ENCODE measurements at regions not wholly inside any gene's neighbourhood (a gene's known extent, or its start where the extent isn't known, plus 50 kb on each side); places are given as distances from the start of the nearest gene placed in this dataset.

DNA sequence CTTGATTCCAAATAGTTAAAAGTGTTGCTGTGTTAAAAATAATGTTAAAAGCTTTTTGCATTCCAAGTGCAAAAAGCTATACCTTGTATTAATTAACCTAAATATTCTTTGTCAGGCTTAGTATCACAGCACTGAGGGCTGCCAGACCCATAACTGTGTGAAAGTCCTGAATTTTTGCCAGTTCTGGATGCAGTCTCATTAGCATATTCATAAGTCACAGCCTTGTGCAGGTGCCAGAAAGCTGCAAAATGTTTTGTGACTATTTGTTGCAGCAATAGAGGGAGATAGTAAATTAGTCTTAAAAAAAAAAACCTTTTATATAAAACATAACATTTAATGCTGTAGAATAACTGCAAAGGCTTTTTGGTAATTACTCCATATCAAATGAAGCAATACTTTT lies 56.6 kb downstream of the SLITRK1 start:
- TF ChIP-seq POLR2A (IDR thresholded peaks at IDR 0.05) (no peak), EP300 (IDR thresholded peaks at IDR 0.05) (no peak), POLR2AphosphoS5 (IDR thresholded peaks at IDR 0.05) (no peak)
- TF ChIP-seq, protein P1, sequence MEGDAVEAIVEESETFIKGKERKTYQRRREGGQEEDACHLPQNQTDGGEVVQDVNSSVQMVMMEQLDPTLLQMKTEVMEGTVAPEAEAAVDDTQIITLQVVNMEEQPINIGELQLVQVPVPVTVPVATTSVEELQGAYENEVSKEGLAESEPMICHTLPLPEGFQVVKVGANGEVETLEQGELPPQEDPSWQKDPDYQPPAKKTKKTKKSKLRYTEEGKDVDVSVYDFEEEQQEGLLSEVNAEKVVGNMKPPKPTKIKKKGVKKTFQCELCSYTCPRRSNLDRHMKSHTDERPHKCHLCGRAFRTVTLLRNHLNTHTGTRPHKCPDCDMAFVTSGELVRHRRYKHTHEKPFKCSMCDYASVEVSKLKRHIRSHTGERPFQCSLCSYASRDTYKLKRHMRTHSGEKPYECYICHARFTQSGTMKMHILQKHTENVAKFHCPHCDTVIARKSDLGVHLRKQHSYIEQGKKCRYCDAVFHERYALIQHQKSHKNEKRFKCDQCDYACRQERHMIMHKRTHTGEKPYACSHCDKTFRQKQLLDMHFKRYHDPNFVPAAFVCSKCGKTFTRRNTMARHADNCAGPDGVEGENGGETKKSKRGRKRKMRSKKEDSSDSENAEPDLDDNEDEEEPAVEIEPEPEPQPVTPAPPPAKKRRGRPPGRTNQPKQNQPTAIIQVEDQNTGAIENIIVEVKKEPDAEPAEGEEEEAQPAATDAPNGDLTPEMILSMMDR (IDR thresholded peaks at IDR 0.05), result no peak
- H3K27me3 ChIP-seq, result no peaks in the 10 kb centered on the region
- no peak overlapping the region for H3K27ac ChIP-seq
- H3K9me3 ChIP-seq, result no peaks in the 10 kb centered on the region
- no peak for ATAC-seq
- H3K4me1 ChIP-seq, result peaks cover 0 to 6% (median 0%) of the 10 kb centered on the region in 3 donors
- H3K36me3 ChIP-seq, result no peaks in the 10 kb centered on the region
- H3K4me3 ChIP-seq, result no peak overlapping the region

DNA sequence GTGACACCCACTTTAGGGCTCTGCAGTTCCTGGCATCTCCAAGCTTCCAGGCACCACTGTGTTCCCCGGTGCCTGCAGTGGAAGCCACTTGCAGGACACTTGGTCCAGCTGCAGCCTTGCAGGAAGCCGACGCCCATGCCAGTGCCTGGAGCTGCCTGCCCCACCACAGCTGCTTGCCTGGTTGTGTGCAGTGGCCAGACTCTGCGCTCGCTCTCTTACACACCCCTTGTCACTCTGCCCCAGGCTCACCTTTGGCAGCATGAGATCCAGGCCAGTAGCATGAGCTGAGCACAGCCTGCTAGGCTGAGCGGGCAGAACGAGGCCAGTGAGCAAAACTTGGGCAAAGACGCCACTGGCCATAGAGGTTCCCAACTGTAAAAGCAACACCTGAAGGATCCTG lies 57.7 kb downstream of the SLITRK1 start:
- Histone ChIP-seq H3K9me3 (no peaks in the 10 kb centered on the region), H3K27ac (no peak overlapping the region), H3K36me3 (no peaks in the 10 kb centered on the region), H3K4me1 (peaks cover 0 to 6% (median 0%) of the 10 kb centered on the region in 3 donors), H3K4me3 (no peak overlapping the region), H3K27me3 (no peaks in the 10 kb centered on the region)
- no peak for ATAC-seq
- TF ChIP-seq EP300 (IDR thresholded peaks at IDR 0.05), result no peak
- TF ChIP-seq POLR2A (IDR thresholded peaks at IDR 0.05), result no peak
- TF ChIP-seq POLR2AphosphoS5 (IDR thresholded peaks at IDR 0.05), result no peak
- WGBS, 2 donors (ENCODE audit: low coverage in 1 of 2), result 92 to 100% methylated on average over 3 to 4 of the region's 8 CpGs

DNA sequence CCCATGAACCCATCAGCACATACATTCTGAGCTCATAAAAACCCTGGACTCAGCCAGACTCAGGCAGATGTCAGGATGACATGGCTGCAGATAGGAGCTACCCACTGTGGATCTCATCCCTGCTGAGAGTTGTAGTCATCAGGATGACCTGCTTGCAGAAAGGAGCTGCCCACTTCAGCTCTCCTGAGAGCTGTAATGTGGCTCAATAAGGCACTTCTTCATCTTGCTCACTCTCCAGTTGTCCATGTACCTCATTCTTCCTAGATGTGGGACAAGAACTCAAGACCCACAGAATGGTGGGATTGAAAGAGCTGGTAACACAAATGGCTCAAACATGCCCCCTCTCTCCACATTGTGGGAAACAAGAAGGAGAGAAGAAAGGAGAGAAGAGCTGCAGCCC lies 58.2 kb downstream of the SLITRK1 start:
- no peaks in the 10 kb centered on the region for H3K36me3 ChIP-seq
- H3K27me3 ChIP-seq, result no peaks in the 10 kb centered on the region
- ATAC-seq, result no peak
- TF ChIP-seq, protein P1 (IDR thresholded peaks at IDR 0.05), result no peak
- TF ChIP-seq EP300 (IDR thresholded peaks at IDR 0.05) (no peak), POLR2AphosphoS5 (IDR thresholded peaks at IDR 0.05) (no peak), POLR2A (IDR thresholded peaks at IDR 0.05) (no peak)
- H3K9me3 ChIP-seq, result no peaks in the 10 kb centered on the region
- no peak overlapping the region for H3K27ac ChIP-seq
- H3K4me1 ChIP-seq, result peaks cover 0 to 6% (median 0%) of the 10 kb centered on the region in 3 donors
- no peak overlapping the region for H3K4me3 ChIP-seq

DNA sequence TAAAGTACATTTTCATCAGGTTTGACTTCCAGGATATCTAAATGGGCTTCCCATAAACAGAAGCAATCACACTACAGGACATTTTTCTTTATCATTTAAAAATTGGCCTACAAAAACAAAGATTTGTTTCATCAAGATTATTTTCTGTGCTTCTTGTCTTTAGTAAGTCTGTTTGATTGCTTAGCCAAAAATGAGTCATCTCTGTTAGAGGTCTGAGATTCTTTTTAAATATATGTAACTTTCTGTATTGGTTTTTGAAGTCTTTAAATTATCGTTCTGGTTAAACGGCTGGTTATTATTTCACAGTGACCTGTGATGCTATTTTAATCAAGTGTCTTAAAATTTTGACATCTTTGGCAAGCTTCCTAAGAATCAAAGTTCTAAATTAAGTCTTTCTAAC lies 62.7 kb downstream of the SLITRK1 start:
- TF ChIP-seq, protein P1 (IDR thresholded peaks at IDR 0.05), result no peak
- no peak for TF ChIP-seq EP300 (IDR thresholded peaks at IDR 0.05)
- no peak for TF ChIP-seq POLR2A (IDR thresholded peaks at IDR 0.05)
- no peak for TF ChIP-seq POLR2AphosphoS5 (IDR thresholded peaks at IDR 0.05)
- Histone ChIP-seq H3K9me3 (no peaks in the 10 kb centered on the region), H3K27me3 (no peaks in the 10 kb centered on the region), H3K36me3 (no peaks in the 10 kb centered on the region), H3K4me3 (no peak overlapping the region), H3K27ac (no peak overlapping the region), H3K4me1 (no peaks in the 10 kb centered on the region)
- WGBS, 2 donors (ENCODE audit: low coverage in 1 of 2), result 25 to 53% methylated on average over 2 of the region's 2 CpGs
- no peak for ATAC-seq

DNA sequence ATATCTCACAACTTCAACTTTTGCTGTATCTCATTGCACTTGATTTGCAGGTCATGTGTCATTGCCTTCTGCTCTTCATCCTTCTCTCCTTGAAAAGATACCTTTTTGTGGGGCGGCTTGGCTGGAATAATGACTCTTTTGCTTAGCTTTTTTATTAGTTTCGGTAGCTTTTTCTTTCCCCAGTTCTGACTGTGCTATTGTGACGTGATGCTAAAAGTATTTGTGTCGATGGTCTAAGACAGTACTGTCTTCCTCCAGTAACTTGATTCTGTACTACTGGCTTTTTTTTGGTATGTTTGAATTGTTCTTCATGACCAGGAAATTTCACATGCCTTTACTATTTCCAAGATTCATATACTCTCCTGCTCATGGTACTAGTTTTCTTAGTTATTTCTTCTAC lies 63.1 kb downstream of the SLITRK1 start:
- no peak overlapping the region for H3K27ac ChIP-seq
- TF ChIP-seq EP300 (IDR thresholded peaks at IDR 0.05) (no peak), POLR2A (IDR thresholded peaks at IDR 0.05) (no peak)
- WGBS, 2 donors (ENCODE audit: low coverage in 1 of 2), result 86% methylated on average over 4 of the region's 4 CpGs; no CpG with 5 or more reads in 1 of the 2 donors
- no peaks in the 10 kb centered on the region for H3K9me3 ChIP-seq
- no peaks in the 10 kb centered on the region for H3K27me3 ChIP-seq
- H3K4me1 ChIP-seq, result no peaks in the 10 kb centered on the region
- no peak for ATAC-seq
- H3K36me3 ChIP-seq, result no peaks in the 10 kb centered on the region
- H3K4me3 ChIP-seq, result no peak overlapping the region

DNA sequence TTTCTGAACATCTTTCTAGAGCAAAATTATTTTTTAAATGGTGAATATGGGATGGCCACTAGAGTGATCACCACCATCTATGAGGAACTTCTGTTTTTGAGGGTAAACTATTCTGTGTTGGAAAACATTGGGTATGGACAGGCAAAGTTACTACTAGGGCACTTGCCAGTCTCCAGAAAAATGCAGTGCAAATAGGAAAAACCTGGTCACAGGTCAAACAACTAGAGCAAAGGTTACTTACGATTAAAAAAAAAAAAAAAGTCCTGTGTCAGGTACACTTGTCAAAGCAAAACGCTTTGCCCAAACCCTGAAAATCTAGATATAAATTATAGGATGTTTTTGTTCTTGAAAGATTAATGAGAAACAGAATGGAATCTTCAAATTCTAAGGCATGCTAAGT lies 66.2 kb downstream of the SLITRK1 start:
- WGBS, 2 donors (ENCODE audit: low coverage in 1 of 2), result 69 to 74% methylated on average over 2 of the region's 2 CpGs
- TF ChIP-seq, protein P1 (IDR thresholded peaks at IDR 0.05), result no peak
- TF ChIP-seq EP300 (IDR thresholded peaks at IDR 0.05), result no peak
- no peak for TF ChIP-seq POLR2AphosphoS5 (IDR thresholded peaks at IDR 0.05)
- H3K27me3 ChIP-seq, result no peaks in the 10 kb centered on the region
- H3K27ac ChIP-seq, result no peak overlapping the region
- ATAC-seq, result no peak
- H3K4me3 ChIP-seq, result no peak overlapping the region
- H3K9me3 ChIP-seq, result no peaks in the 10 kb centered on the region
- no peaks in the 10 kb centered on the region for H3K4me1 ChIP-seq
- H3K36me3 ChIP-seq, result no peaks in the 10 kb centered on the region

Measured in gastroesophageal sphincter (tissue), 4 donors.